Smooth muscle cell (in vitro differentiated cells): ENCODE measurements at regions not wholly inside any gene's neighbourhood (a gene's known extent, or its start where the extent isn't known, plus 50 kb on each side); places are given as distances from the start of the nearest gene placed in this dataset.

Experiments used
- DNase-seq: peaks from one replicate; lab custom pipeline; 2025; ENCODE audit not compliant: unreplicated experiment; lab: John Stamatoyannopoulos, UW
- H2AFZ ChIP-seq: fragments of 200-600 bp; sonication (generic); 2 replicates; pipeline ENCODE4 v1.6.0; 2016; ENCODE audit warnings: antibody characterized with exemption, low read depth, mild to moderate bottlenecking
- H3F3A ChIP-seq: fragments of 200-600 bp; sonication (generic); 2 replicates; pipeline ENCODE4 v1.6.0; 2017; ENCODE audit warnings: antibody characterized with exemption, low read depth
- H3K27ac ChIP-seq: fragments of 200-600 bp; sonication (generic); 2 replicates; pipeline ENCODE4 v1.5.1; 2016; ENCODE audit warnings: low read depth, mild to moderate bottlenecking
- H3K27me3 ChIP-seq: fragments of 200-600 bp; sonication (generic); 2 replicates; pipeline ENCODE4 v1.6.1; 2016; ENCODE audit warnings: low read depth, mild to moderate bottlenecking
- H3K36me3 ChIP-seq: fragments of 200-600 bp; sonication (generic); 2 replicates; pipeline ENCODE4 v1.5.1; 2016; ENCODE audit warnings: low read depth
- H3K4me1 ChIP-seq: fragments of 200-600 bp; sonication (generic); 2 replicates; pipeline ENCODE4 v1.5.1; 2016; ENCODE audit warnings: low read depth
- H3K4me2 ChIP-seq: fragments of 200-600 bp; sonication (generic); 2 replicates; pipeline ENCODE4 v1.6.0; 2016; ENCODE audit warnings: mild to moderate bottlenecking
- H3K4me3 ChIP-seq: fragments of 200-600 bp; sonication (generic); 2 replicates; pipeline ENCODE4 v1.5.1; 2016; ENCODE audit warnings: mild to moderate bottlenecking
- H3K79me2 ChIP-seq: fragments of 200-600 bp; sonication (generic); 2 replicates; pipeline ENCODE4 v1.6.0; 2016; ENCODE audit warnings: low read depth, mild to moderate bottlenecking
- H3K9ac ChIP-seq: fragments of 200-600 bp; sonication (generic); 2 replicates; pipeline ENCODE4 v1.6.0; 2016; ENCODE audit warnings: low read depth
- H3K9me3 ChIP-seq: fragments of 200-600 bp; sonication (generic); replicated peaks from 2 replicates; pipeline ENCODE4 v1.5.1; 2016; ENCODE audit warnings: low read depth
- H4K20me1 ChIP-seq: fragments of 200-600 bp; sonication (generic); 2 replicates; pipeline ENCODE4 v1.6.0; 2016; ENCODE audit warnings: low read depth
- CTCF ChIP-seq: fragments of 200-600 bp; sonication (generic); IDR thresholded peaks from 2 replicates; pipeline ENCODE4 v1.5.1; 2017; ENCODE audit warnings: borderline replicate concordance, mild to moderate bottlenecking, antibody characterized with exemption; ENCODE audit not compliant: insufficient read depth, poor library complexity, severe bottlenecking
- WGBS: methylation state at CpG from one replicate; pipeline ENCODE4 v1.1.7; 2016; ENCODE audit warnings: low lambda C conversion rate; 5-methylcytosine and 5-hydroxymethylcytosine counted together

DNA sequence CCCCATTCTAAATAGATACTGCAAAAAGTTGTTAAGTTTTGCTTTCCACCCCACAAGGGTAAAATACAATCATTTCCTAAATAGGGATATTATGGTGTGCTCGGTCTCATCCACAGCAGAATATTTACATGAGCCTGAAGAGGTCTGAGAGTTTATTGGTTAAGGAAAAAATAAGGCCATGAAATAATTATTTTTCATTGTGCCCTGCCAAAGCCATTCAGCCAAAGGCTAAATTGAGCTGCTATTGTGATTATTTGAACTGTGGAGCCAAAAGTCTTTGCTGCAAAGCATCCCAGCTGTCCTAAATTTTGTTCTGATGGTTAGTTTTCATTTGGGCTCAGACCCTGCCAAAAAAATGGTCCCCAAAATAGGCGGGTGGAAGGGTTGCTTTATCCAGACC lies 298.7 kb upstream of the ESRRG start:
- Histone ChIP-seq H3K4me3 (no peak overlapping the region), H3F3A (no peaks in the 10 kb centered on the region), H4K20me1 (no peaks in the 10 kb centered on the region), H3K9me3 (no peaks in the 10 kb centered on the region), H2AFZ (no peak overlapping the region), H3K27ac (no peak overlapping the region), H3K4me1 (no peaks in the 10 kb centered on the region), H3K36me3 (no peaks in the 10 kb centered on the region), H3K9ac (no peak overlapping the region), H3K4me2 (no peak overlapping the region), H3K79me2 (no peaks in the 10 kb centered on the region), H3K27me3 (peaks cover 4% of the 10 kb centered on the region)
- WGBS, result 92% methylated on average over 2 of the region's 2 CpGs
- TF ChIP-seq CTCF, result no peak
- no peak for DNase-seq

DNA sequence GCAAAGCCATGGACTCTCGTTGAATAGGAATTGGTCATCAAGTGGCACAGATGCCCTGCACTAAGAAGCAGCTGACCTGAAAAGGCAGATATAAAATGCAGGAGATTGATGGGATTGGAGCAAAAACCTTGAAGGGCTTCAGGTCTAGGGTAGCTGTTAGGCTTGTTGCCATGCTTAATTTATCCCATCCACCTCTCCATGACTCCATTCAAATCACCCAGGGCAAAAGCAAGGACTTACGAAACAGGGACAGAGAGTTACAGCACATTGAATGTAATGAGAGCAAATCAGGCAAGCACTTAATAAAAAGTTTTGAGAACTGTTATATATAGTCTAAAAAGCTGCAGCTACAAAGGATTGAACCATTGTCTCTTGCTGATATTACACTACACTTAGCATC lies 298.2 kb upstream of the ESRRG start:
- Histone ChIP-seq H3K27ac (no peak overlapping the region), H3K4me2 (no peak overlapping the region), H3K27me3 (peaks cover 4% of the 10 kb centered on the region), H3K79me2 (no peaks in the 10 kb centered on the region), H3K9me3 (no peaks in the 10 kb centered on the region), H3K9ac (no peak overlapping the region), H4K20me1 (no peaks in the 10 kb centered on the region), H3F3A (no peaks in the 10 kb centered on the region), H3K4me1 (no peaks in the 10 kb centered on the region), H3K36me3 (no peaks in the 10 kb centered on the region), H2AFZ (no peak overlapping the region), H3K4me3 (no peak overlapping the region)
- no peak for TF ChIP-seq CTCF
- DNase-seq, result no peak
- WGBS, result 93% methylated on average over 2 of the region's 2 CpGs

DNA sequence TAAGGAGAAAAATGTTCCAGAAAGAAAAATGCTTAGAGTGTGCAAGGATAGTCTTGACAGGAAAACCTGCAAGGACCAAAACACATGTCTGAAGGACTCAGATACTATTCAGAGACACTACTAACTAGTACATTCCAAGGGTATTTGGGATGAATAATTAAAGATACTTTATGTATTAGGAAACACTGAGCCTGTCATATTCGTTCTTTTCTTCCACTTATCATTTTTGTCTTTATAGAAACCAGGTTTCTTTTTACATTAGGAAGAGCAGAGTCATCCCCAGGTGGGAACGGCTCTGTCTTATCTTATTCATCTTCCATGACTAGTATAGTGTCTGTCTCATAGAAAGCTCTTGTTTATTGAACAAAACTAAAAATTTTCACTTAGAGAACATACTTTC lies 296.2 kb upstream of the ESRRG start:
- Histone ChIP-seq H3K9me3 (no peaks in the 10 kb centered on the region), H3K4me2 (no peak overlapping the region), H3F3A (no peaks in the 10 kb centered on the region), H3K27me3 (peaks cover 4% of the 10 kb centered on the region), H4K20me1 (no peaks in the 10 kb centered on the region), H3K9ac (no peak overlapping the region), H3K4me3 (no peak overlapping the region), H3K79me2 (no peaks in the 10 kb centered on the region), H3K36me3 (no peaks in the 10 kb centered on the region), H2AFZ (no peak overlapping the region), H3K4me1 (no peaks in the 10 kb centered on the region), H3K27ac (no peak overlapping the region)
- no peak for TF ChIP-seq CTCF
- no peak for DNase-seq
- 64% methylated on average over 2 of the region's 2 CpGs for WGBS

- Histone ChIP-seq H3K4me1 (no peaks in the 10 kb centered on the region), H3K9me3 (no peaks in the 10 kb centered on the region), H3K79me2 (no peaks in the 10 kb centered on the region), H2AFZ (no peak overlapping the region), H3K4me3 (no peak overlapping the region), H3K9ac (no peak overlapping the region), H3F3A (no peaks in the 10 kb centered on the region), H3K27me3 (peaks cover 5% of the 10 kb centered on the region), H3K4me2 (no peak overlapping the region), H4K20me1 (no peaks in the 10 kb centered on the region), H3K36me3 (no peaks in the 10 kb centered on the region), H3K27ac (no peak overlapping the region)
- no peak for TF ChIP-seq CTCF
- 85% methylated on average over 3 of the region's 3 CpGs for WGBS
- DNase-seq, result no peak
These were observed 295.4 kb upstream of the ESRRG start for GRCh38 chr1:217018648-217019047.
